ENCODE measurements at regions not wholly inside any gene's neighbourhood (a gene's known extent, or its start where the extent isn't known, plus 50 kb on each side); places are given as distances from the start of the nearest gene placed in this dataset.
"Not testable (repeated sequence)": the region's sequence is repeated elsewhere in the genome, so short reads cannot be mapped to it uniquely, and the experiment has no call there.

GRCh38 chr2:16773080-16773713 is 107.6 kb upstream of the CYRIA start:
- TF ChIP-seq TAF1 (IDR thresholded peaks at IDR 0.05; ENCODE audit: low read depth, low read length) (no peak), PAX5 (IDR thresholded peaks at IDR 0.05; ENCODE audit: insufficient read depth, low read length, severe bottlenecking) (no peak), POU2F2 (IDR thresholded peaks at IDR 0.05; ENCODE audit: low read depth, low read length) (no peak), SPI1 (IDR thresholded peaks at IDR 0.05; ENCODE audit: low read depth, low read length) (no peak), POLR2A (IDR thresholded peaks at IDR 0.05; ENCODE audit: low read depth, low read length) (no peak), POLR2AphosphoS5 (IDR thresholded peaks at IDR 0.05; ENCODE audit: low read depth, low read length) (no peak)
- FAIRE-seq (peak; percentile 43), DNase-seq (ENCODE audit: insufficient read length, low spot score) (no peak)

GRCh38 chr2:16767789-16768476 is 102.3 kb upstream of the CYRIA start:
- DNase-seq (ENCODE audit: insufficient read length, low spot score): no peak
- FAIRE-seq: no peak
- TF ChIP-seq POLR2A (IDR thresholded peaks at IDR 0.05; ENCODE audit: low read depth, low read length) (no peak), POU2F2 (IDR thresholded peaks at IDR 0.05; ENCODE audit: low read depth, low read length) (no peak), POLR2AphosphoS5 (IDR thresholded peaks at IDR 0.05; ENCODE audit: low read depth, low read length) (no peak), PAX5 (IDR thresholded peaks at IDR 0.05; ENCODE audit: insufficient read depth, low read length, severe bottlenecking) (no peak), TAF1 (IDR thresholded peaks at IDR 0.05; ENCODE audit: low read depth, low read length) (no peak), SPI1 (IDR thresholded peaks at IDR 0.05; ENCODE audit: low read depth, low read length) (no peak)

GRCh38 chr2:16765356-16765755 is 99.7 kb upstream of the CYRIA start:
- no peak for FAIRE-seq
- TF ChIP-seq POLR2AphosphoS5 (IDR thresholded peaks at IDR 0.05; ENCODE audit: low read depth, low read length) (no peak), SPI1 (IDR thresholded peaks at IDR 0.05; ENCODE audit: low read depth, low read length) (no peak), POU2F2 (IDR thresholded peaks at IDR 0.05; ENCODE audit: low read depth, low read length) (no peak), PAX5 (IDR thresholded peaks at IDR 0.05; ENCODE audit: insufficient read depth, low read length, severe bottlenecking) (no peak), POLR2A (IDR thresholded peaks at IDR 0.05; ENCODE audit: low read depth, low read length) (no peak), TAF1 (IDR thresholded peaks at IDR 0.05; ENCODE audit: low read depth, low read length) (no peak)
- no peak for DNase-seq (ENCODE audit: insufficient read length, low spot score)

- DNase-seq (ENCODE audit: insufficient read length, low spot score) (no peak), FAIRE-seq (no peak)
- TF ChIP-seq POLR2AphosphoS5 (IDR thresholded peaks at IDR 0.05; ENCODE audit: low read depth, low read length) (no peak), POLR2A (IDR thresholded peaks at IDR 0.05; ENCODE audit: low read depth, low read length) (no peak), TAF1 (IDR thresholded peaks at IDR 0.05; ENCODE audit: low read depth, low read length) (no peak), SPI1 (IDR thresholded peaks at IDR 0.05; ENCODE audit: low read depth, low read length) (no peak), PAX5 (IDR thresholded peaks at IDR 0.05; ENCODE audit: insufficient read depth, low read length, severe bottlenecking) (no peak), POU2F2 (IDR thresholded peaks at IDR 0.05; ENCODE audit: low read depth, low read length) (no peak)
These were observed 98.9 kb upstream of the CYRIA start for GRCh38 chr2:16764487-16764886.

GRCh38 chr2:16763493-16763899 is 97.9 kb upstream of the CYRIA start:
- TF ChIP-seq PAX5 (IDR thresholded peaks at IDR 0.05; ENCODE audit: insufficient read depth, low read length, severe bottlenecking): no peak
- no peak for TF ChIP-seq POLR2A (IDR thresholded peaks at IDR 0.05; ENCODE audit: low read depth, low read length)
- TF ChIP-seq TAF1 (IDR thresholded peaks at IDR 0.05; ENCODE audit: low read depth, low read length): no peak
- TF ChIP-seq POLR2AphosphoS5 (IDR thresholded peaks at IDR 0.05; ENCODE audit: low read depth, low read length): no peak
- TF ChIP-seq SPI1 (IDR thresholded peaks at IDR 0.05; ENCODE audit: low read depth, low read length): no peak
- no peak for TF ChIP-seq POU2F2 (IDR thresholded peaks at IDR 0.05; ENCODE audit: low read depth, low read length)

GRCh38 chr2:16763056-16763455 is 97.4 kb upstream of the CYRIA start:
- TF ChIP-seq POLR2A (IDR thresholded peaks at IDR 0.05; ENCODE audit: low read depth, low read length) (no peak), TAF1 (IDR thresholded peaks at IDR 0.05; ENCODE audit: low read depth, low read length) (no peak), POLR2AphosphoS5 (IDR thresholded peaks at IDR 0.05; ENCODE audit: low read depth, low read length) (no peak), POU2F2 (IDR thresholded peaks at IDR 0.05; ENCODE audit: low read depth, low read length) (no peak), SPI1 (IDR thresholded peaks at IDR 0.05; ENCODE audit: low read depth, low read length) (no peak), PAX5 (IDR thresholded peaks at IDR 0.05; ENCODE audit: insufficient read depth, low read length, severe bottlenecking) (no peak)
- no peak for FAIRE-seq
- DNase-seq (ENCODE audit: insufficient read length, low spot score): no peak

More at GRCh38 chr2:16763493-16763899, 97.9 kb upstream of the CYRIA start:
- FAIRE-seq (no peak), DNase-seq (ENCODE audit: insufficient read length, low spot score) (no peak)

- TF ChIP-seq TAF1 (IDR thresholded peaks at IDR 0.05; ENCODE audit: low read depth, low read length): no peak
- no peak for TF ChIP-seq POLR2AphosphoS5 (IDR thresholded peaks at IDR 0.05; ENCODE audit: low read depth, low read length)
- TF ChIP-seq PAX5 (IDR thresholded peaks at IDR 0.05; ENCODE audit: insufficient read depth, low read length, severe bottlenecking): no peak
- TF ChIP-seq POU2F2 (IDR thresholded peaks at IDR 0.05; ENCODE audit: low read depth, low read length): no peak
- TF ChIP-seq SPI1 (IDR thresholded peaks at IDR 0.05; ENCODE audit: low read depth, low read length): no peak
- no peak for TF ChIP-seq POLR2A (IDR thresholded peaks at IDR 0.05; ENCODE audit: low read depth, low read length)
- no peak for FAIRE-seq
- DNase-seq (ENCODE audit: insufficient read length, low spot score): no peak
These were observed 94.8 kb upstream of the CYRIA start for GRCh38 chr2:16760426-16760825.

- DNase-seq (ENCODE audit: insufficient read length, low spot score) (peak; percentile 39), FAIRE-seq (peak; percentile 95)
- 0 out of 2 replicates have a peak, but pooled peaks have one; percentile 60 for TF ChIP-seq POU2F2 (IDR thresholded peaks at IDR 0.05; ENCODE audit: low read depth, low read length)
- peak; percentile 17 for TF ChIP-seq PAX5 (IDR thresholded peaks at IDR 0.05; ENCODE audit: insufficient read depth, low read length, severe bottlenecking)
- TF ChIP-seq POLR2A (IDR thresholded peaks at IDR 0.05; ENCODE audit: low read depth, low read length): no peak
- no peak for TF ChIP-seq TAF1 (IDR thresholded peaks at IDR 0.05; ENCODE audit: low read depth, low read length)
These were observed 91.4 kb upstream of the CYRIA start for GRCh38 chr2:16756831-16757644.

GRCh38 chr2:16755442-16755841 is 89.8 kb upstream of the CYRIA start:
- TF ChIP-seq POLR2A (IDR thresholded peaks at IDR 0.05; ENCODE audit: low read depth, low read length) (no peak), SPI1 (IDR thresholded peaks at IDR 0.05; ENCODE audit: low read depth, low read length) (no peak), TAF1 (IDR thresholded peaks at IDR 0.05; ENCODE audit: low read depth, low read length) (no peak), POLR2AphosphoS5 (IDR thresholded peaks at IDR 0.05; ENCODE audit: low read depth, low read length) (no peak), PAX5 (IDR thresholded peaks at IDR 0.05; ENCODE audit: insufficient read depth, low read length, severe bottlenecking) (no peak), POU2F2 (IDR thresholded peaks at IDR 0.05; ENCODE audit: low read depth, low read length) (no peak)
- no peak for DNase-seq (ENCODE audit: insufficient read length, low spot score)
- no peak for FAIRE-seq

- FAIRE-seq: not testable (repeated sequence)
These were observed 87.4 kb upstream of the CYRIA start for GRCh38 chr2:16753025-16753424.

GRCh38 chr2:16750925-16751214 is 85.2 kb upstream of the CYRIA start:
- DNase-seq (ENCODE audit: insufficient read length, low spot score); FAIRE-seq: not testable (repeated sequence)

More at GRCh38 chr2:16753025-16753424, 87.4 kb upstream of the CYRIA start:
- not testable (repeated sequence) for DNase-seq (ENCODE audit: insufficient read length, low spot score)
